HG03571 (cell line): ENCODE measurements at regions not wholly inside any gene's neighbourhood (a gene's known extent, or its start where the extent isn't known, plus 50 kb on each side); places are given as distances from the start of the nearest gene placed in this dataset.
"Not testable (repeated sequence)": the region's sequence is repeated elsewhere in the genome, so short reads cannot be mapped to it uniquely, and the experiment has no call there.

Experiments used
- ATAC-seq: cut with Tn5 transposase; IDR thresholded peaks from one replicate; pipeline ENCODE4 v1.9.1; 2021; ENCODE audit not compliant: unreplicated experiment

DNA sequence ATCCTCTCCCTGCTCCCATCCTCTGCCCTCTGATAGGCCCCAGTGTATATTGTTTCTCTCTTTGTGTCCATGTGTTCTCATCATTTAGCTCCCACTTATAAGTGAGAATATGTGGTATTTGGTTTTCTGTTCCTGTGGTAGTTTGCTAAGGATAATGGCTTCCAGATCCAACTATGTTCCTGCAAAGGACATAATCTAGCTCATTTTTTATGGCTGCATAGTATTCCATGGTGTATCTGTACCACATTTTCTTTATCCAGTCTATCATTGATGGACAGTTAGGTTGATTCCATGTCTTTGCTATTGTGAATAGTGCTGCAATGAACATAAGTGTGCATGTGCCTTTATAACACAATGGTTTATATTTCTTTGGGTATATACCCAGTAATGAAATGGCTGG is 57.8 kb upstream of the SMIM30 start:
- ATAC-seq, result not testable (repeated sequence)

DNA sequence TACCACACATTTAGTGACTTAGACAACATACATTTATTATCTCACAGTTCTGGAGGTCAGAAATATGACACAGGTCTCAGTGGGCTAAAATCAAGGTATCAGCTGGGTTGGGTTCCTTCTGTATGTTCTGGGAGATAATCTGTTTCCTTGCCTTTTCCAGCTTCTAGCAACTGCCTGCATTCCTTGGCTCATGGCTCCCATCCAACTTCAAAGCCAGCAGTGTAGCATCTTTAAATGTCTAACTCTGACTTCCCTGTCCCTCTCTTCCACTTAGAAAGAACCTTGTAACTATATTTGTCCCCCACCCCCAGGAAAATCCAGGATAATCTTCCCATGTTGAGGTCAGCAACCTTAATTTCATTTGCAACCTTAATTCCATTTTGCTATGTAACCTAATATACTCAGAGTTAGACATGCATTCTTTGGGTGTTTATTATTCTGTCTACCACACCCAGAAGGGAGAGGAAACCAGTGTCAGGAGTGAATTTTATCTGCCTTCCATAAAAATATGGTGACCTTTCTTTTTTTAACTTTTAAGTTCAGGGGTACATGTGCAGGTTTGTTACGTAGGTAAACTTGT is 57.3 kb upstream of the SMIM30 start:
- no peak for ATAC-seq

DNA sequence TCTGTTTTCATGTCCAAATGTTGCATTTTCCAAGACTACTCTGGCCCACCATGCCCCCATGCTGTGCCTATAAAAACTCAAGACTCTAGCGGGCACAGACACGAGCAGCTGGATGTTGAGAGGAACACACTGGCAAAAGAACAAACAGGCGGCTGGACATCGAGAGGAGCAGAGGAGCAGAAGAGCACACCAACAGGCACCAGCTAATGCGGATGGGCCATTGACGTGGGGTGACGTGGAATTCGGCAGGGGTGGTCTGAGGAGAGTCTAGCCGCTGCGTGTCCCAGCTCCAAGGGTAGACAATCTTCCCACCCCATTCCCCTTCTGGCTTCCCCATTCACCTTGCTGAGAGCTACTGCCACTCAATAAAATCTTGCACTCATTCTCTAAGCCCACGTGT is 54.4 kb upstream of the SMIM30 start:
- no peak for ATAC-seq

DNA sequence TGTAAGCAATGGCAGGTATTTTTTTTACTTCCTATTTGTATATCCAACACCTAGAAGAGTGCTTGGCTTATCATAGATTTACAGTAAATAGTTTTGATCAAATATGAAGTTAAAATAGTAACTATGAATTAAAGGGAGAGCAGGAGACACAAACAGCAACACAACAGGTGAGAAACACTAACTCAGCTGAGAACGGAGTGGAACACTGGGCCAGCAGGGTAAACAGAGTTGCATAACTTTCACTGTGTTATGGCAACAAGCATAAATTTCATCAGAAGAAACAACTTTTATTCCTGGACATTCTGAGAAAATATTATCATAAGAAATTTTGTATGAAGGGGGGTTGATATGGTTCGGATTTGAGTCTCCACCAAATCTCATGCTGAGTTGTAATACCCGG is 52.2 kb upstream of the SMIM30 start:
- no peak for ATAC-seq
